Upper lobe of left lung (tissue), 6 donors: ENCODE measurements at regions not wholly inside any gene's neighbourhood (a gene's known extent, or its start where the extent isn't known, plus 50 kb on each side); places are given as distances from the start of the nearest gene placed in this dataset.

Source experiments
- ATAC-seq, 2 donors: fragments of 200-7000 bp; cut with Tn5 transposase; one replicate each; pipeline ENCODE4 v1.9.1; 2022; ENCODE audit warnings: mild to moderate bottlenecking in 2 of 2, moderate library complexity in 2 of 2; ENCODE audit not compliant: low FRiP score in 2 of 2
- DNase-seq, 2 donors: peaks; one replicate each; pipeline ENCODE4 v3.0.0-alpha.2; 2019 to 2020
- H3K27ac ChIP-seq, 4 donors: fragments of 200-600 bp; sonication (generic); one replicate each; pipeline ENCODE4 v1.5.1; 2016 to 2019
- H3K27me3 ChIP-seq, 4 donors: fragments of 200-600 bp; sonication (generic); one replicate each; pipeline ENCODE4 v1.5.1; 2017 to 2019
- H3K36me3 ChIP-seq, 4 donors: fragments of 200-600 bp; sonication (generic); one replicate each; pipeline ENCODE4 v1.5.1; 2016 to 2019
- H3K4me1 ChIP-seq, 4 donors: fragments of 200-600 bp; sonication (generic); one replicate each; pipeline ENCODE4 v1.5.1; 2018 to 2019
- H3K4me3 ChIP-seq, 4 donors: fragments of 200-600 bp; sonication (generic); one replicate each; pipeline ENCODE4 v1.5.1; 2017 to 2019; ENCODE audit warnings: mild to moderate bottlenecking in 2 of 4, moderate library complexity in 1 of 4
- H3K9me3 ChIP-seq, 4 donors: fragments of 200-600 bp; sonication (generic); one replicate each; pipeline ENCODE4 v1.5.1; 2018 to 2019
- EP300 ChIP-seq, 4 donors: sonication (generic); formaldehyde crosslinking; IDR thresholded peaks; one replicate each; pipeline ENCODE4 v1.5.1; 2017; ENCODE audit warnings: antibody characterized with exemption in 4 of 4, control low read depth in 2 of 4
- POLR2A ChIP-seq, 4 donors: fragments of 450-650 bp; IDR thresholded peaks; one replicate each; pipeline ENCODE4 v1.5.1; 2016 to 2017; ENCODE audit warnings: antibody characterized with exemption in 4 of 4, mild to moderate bottlenecking in 2 of 4
- POLR2AphosphoS5 ChIP-seq, 2 donors: sonication (generic); formaldehyde crosslinking; IDR thresholded peaks; one replicate each; pipeline ENCODE4 v1.5.1; 2017; ENCODE audit warnings: antibody characterized with exemption in 2 of 2
- WGBS, 2 donors: methylation state at CpG; one replicate each; pipeline ENCODE4 v1.1.5; 2017 to 2018; 5-methylcytosine and 5-hydroxymethylcytosine counted together
- TF ChIP-seq, protein P1 (sequence below), 6 experiments: fragments of 450-650 bp in 4 of 6; fragments of 200-600 bp in 2 of 6; sonication (generic) in 2 of 6; IDR thresholded peaks; one replicate each; pipeline ENCODE4 v1.5.1; 2016 to 2019; ENCODE audit warnings: antibody characterized with exemption in 6 of 6
- donor health status: DM: no; HTN: no; CAD: no; lungs with moderate emphysema.
- donor health status: DM: no; HTN: yes; CAD: no; lungs with severe emphysema.

DNA sequence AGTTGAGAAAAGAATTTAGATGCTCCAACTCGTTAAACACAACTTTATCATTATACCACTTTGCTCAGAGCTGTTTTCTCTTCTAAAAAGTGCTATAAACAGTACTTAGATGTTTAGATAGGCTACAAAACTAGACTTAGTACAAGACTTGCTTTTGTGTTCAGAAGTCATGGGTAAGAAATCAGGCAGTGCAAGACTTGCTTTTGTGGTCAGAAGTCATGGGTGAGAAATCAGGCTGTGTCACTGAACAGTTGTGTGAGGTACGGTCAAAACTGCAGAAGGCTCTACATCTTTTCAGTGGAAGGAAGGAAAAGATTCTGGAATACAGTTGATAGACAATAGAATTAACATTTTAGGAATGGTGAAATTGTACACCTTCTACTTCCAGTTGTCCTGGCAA is 239.7 kb downstream of the DNAJB9 start:
- TF ChIP-seq POLR2A (IDR thresholded peaks at IDR 0.05) = no peak
- no peak for TF ChIP-seq EP300 (IDR thresholded peaks at IDR 0.05)
- TF ChIP-seq, protein P1, sequence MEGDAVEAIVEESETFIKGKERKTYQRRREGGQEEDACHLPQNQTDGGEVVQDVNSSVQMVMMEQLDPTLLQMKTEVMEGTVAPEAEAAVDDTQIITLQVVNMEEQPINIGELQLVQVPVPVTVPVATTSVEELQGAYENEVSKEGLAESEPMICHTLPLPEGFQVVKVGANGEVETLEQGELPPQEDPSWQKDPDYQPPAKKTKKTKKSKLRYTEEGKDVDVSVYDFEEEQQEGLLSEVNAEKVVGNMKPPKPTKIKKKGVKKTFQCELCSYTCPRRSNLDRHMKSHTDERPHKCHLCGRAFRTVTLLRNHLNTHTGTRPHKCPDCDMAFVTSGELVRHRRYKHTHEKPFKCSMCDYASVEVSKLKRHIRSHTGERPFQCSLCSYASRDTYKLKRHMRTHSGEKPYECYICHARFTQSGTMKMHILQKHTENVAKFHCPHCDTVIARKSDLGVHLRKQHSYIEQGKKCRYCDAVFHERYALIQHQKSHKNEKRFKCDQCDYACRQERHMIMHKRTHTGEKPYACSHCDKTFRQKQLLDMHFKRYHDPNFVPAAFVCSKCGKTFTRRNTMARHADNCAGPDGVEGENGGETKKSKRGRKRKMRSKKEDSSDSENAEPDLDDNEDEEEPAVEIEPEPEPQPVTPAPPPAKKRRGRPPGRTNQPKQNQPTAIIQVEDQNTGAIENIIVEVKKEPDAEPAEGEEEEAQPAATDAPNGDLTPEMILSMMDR (IDR thresholded peaks at IDR 0.05) = no peak
- no peak for TF ChIP-seq POLR2AphosphoS5 (IDR thresholded peaks at IDR 0.05)
- Histone ChIP-seq H3K27me3 (no peaks in the 10 kb centered on the region), H3K9me3 (no peaks in the 10 kb centered on the region), H3K4me3 (no peak overlapping the region), H3K27ac (no peak overlapping the region), H3K36me3 (no peaks in the 10 kb centered on the region), H3K4me1 (no peaks in the 10 kb centered on the region)
- no peak for ATAC-seq
- 71 to 73% methylated on average over 2 of the region's 2 CpGs for WGBS, 2 donors
- no peak for DNase-seq

DNA sequence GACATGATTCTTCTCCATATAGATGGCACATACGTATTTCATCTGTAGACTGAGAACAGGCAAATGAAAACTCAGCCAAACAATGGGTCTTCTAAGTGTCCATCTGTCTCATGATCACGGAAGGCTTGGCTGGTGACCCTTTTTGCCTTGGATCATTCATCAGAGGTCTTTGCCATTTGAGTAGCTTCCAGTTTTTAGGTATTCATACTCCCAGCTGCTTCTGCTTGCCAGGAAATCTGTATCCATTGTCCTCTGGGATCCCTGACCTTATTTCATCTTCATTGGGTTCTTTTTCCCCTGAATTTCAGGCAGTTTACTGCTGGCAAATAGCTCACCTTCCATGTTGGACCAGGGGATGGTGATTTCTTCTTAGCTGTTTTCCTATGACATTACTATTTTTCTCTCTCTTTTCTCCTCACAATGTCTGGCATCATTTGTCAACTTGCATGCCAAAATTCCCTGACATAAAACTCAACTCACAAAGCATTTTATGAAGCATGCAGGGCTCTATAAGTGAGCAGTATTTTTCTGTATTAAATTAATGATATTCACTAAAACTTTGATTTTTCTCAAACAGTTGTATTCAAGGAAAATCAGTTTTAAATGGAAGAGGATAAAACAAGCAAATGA is 241.2 kb downstream of the DNAJB9 start:
- 81 to 82% methylated on average over 2 of the region's 2 CpGs for WGBS, 2 donors
- no peak for DNase-seq
- Histone ChIP-seq H3K4me3 (no peak overlapping the region), H3K9me3 (no peaks in the 10 kb centered on the region), H3K36me3 (no peaks in the 10 kb centered on the region), H3K27me3 (no peaks in the 10 kb centered on the region), H3K4me1 (no peaks in the 10 kb centered on the region), H3K27ac (no peak overlapping the region)
- ATAC-seq = no peak
- TF ChIP-seq, protein P1 (IDR thresholded peaks at IDR 0.05) = no peak
- no peak for TF ChIP-seq POLR2A (IDR thresholded peaks at IDR 0.05)
- TF ChIP-seq EP300 (IDR thresholded peaks at IDR 0.05) = no peak
- no peak for TF ChIP-seq POLR2AphosphoS5 (IDR thresholded peaks at IDR 0.05)

DNA sequence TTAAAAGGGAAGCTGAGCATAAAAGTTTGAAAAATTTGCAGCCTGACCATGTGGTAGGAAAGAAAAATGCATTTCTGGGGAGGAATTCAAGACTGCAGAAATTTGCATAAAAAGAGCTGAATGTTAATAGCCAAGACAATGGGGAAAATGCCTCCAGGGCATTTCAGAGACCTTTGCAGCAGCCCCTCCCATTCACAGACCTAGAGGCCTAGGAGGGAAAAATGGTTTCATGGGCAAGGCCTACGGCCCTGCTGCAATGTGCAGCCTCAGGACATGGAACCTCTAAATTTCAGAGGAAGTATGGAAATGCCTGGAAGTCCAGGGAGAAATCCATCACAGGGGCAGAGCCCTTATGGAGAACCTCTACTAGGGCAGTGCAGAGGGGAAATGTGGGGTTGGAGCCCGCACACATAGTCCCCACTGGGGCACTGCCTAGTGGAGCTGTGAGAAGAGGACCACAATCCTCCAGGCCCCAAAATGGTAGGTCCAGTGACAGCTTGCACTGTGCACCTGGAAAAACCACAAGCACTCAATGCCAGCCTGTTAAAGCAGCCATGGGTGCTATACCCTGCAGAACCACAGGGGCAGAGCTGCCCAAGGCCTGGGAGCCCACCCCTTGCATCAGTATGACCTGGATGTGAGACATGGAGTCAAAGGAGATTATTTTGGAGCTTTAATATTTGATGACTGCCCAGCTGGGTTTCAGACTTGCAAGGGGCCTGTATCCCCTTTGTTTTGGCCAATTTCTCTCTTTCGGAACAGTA is 243.8 kb downstream of the DNAJB9 start:
- ATAC-seq (no peak), DNase-seq (no peak)
- no peak overlapping the region for H3K27ac ChIP-seq
- H3K9me3 ChIP-seq = no peaks in the 10 kb centered on the region
- WGBS, 2 donors = 82 to 91% methylated on average over 3 of the region's 3 CpGs
- H3K36me3 ChIP-seq = no peaks in the 10 kb centered on the region
- H3K27me3 ChIP-seq = no peaks in the 10 kb centered on the region
- no peak overlapping the region for H3K4me3 ChIP-seq
- TF ChIP-seq POLR2AphosphoS5 (IDR thresholded peaks at IDR 0.05) = no peak
- no peak for TF ChIP-seq POLR2A (IDR thresholded peaks at IDR 0.05)
- no peak for TF ChIP-seq EP300 (IDR thresholded peaks at IDR 0.05)
- TF ChIP-seq, protein P1 (IDR thresholded peaks at IDR 0.05) = no peak
- H3K4me1 ChIP-seq = no peaks in the 10 kb centered on the region

DNA sequence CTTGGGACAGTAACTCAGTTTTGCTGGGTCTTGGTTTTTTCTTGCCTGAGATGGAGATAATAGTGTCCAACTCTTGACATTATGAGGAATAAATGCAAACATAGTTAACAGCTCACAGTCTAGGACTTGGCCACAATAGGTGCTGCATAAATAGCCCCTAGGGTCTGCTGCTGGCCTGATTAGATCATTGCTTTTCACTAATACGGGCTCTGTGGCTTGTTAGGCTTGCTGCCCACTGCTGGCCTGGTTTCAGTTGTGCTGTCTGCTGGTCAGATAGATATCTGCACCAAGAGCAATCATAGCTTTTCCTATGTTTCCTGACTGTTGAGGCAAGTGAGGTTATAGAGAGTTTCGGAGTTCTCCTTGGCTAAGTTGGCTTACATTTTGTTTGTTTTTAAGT is 246.1 kb downstream of the DNAJB9 start:
- 69 to 73% methylated on average over 2 of the region's 2 CpGs for WGBS, 2 donors
- Histone ChIP-seq H3K4me3 (no peak overlapping the region), H3K36me3 (no peaks in the 10 kb centered on the region), H3K9me3 (no peaks in the 10 kb centered on the region), H3K4me1 (no peaks in the 10 kb centered on the region), H3K27me3 (no peaks in the 10 kb centered on the region), H3K27ac (no peak overlapping the region)
- TF ChIP-seq POLR2AphosphoS5 (IDR thresholded peaks at IDR 0.05) = no peak
- TF ChIP-seq, protein P1 (IDR thresholded peaks at IDR 0.05) = no peak
- TF ChIP-seq POLR2A (IDR thresholded peaks at IDR 0.05) = no peak
- TF ChIP-seq EP300 (IDR thresholded peaks at IDR 0.05) = no peak
- ATAC-seq (no peak), DNase-seq (no peak)
